ENCODE measurements at regions not wholly inside any gene's neighbourhood (a gene's known extent, or its start where the extent isn't known, plus 50 kb on each side); places are given as distances from the start of the nearest gene placed in this dataset.

DNA sequence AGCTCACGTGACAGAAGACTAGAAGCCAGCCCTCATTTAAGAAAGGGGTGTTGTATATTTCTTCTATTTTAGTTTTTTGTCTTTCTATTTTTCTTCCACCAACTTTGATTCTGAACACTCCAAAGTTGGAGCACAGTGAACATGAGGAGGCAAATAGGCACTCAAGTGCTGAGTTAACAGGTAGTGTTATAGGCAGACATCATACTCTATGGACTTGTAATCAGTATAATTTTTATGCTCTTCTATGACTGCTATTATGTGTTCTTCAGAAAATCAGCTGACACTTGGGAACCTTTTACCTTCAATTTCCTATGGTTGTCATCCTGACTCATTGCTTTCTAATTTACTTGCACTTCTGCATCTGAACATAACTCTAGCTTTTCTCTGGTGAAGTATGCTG lies 396.3 kb upstream of the EYS start:
- H3K9ac ChIP-seq (replicated peaks in 1 of 4; ENCODE audit: extremely low read depth in 1 of 4, low read depth in 3 of 4, low read length in 3 of 4): no peak overlapping the region
- H3K56ac ChIP-seq (replicated peaks; ENCODE audit: insufficient read length, low read depth, low read length): no peak overlapping the region
- H4K8ac ChIP-seq (ENCODE audit: extremely low read depth, insufficient read depth, low read length): no peak overlapping the region
- peaks cover 0 to 3% (median 0%) of the 10 kb centered on the region in 4 experiments; a peak in 1 of 7 replicates for H3K4me1 ChIP-seq (replicated peaks in 1 of 4; ENCODE audit: control insufficient read depth in 3 of 4, insufficient read depth in 4 of 4, low read length in 3 of 4)
- ChIA-PET CTCF (ENCODE audit: partially characterized antibody) (no interaction called here), POLR2A (ENCODE audit: partially characterized antibody) (no interaction called here)
- H3K27me3 ChIP-seq (replicated peaks in 1 of 4; ENCODE audit: control insufficient read depth in 3 of 4, extremely low read depth in 1 of 4, insufficient read depth in 3 of 4, low read length in 3 of 4): no peaks in the 10 kb centered on the region
- TF ChIP-seq SRF (IDR thresholded peaks at IDR 0.05; ENCODE audit: low read depth, low read length) (no peak), CTBP2 (IDR thresholded peaks at IDR 0.05; ENCODE audit: borderline replicate concordance, insufficient read depth, insufficient read length, low read length) (no peak), SP1 (IDR thresholded peaks at IDR 0.05; ENCODE audit: low read depth, low read length) (no peak)
- DNase-seq (ENCODE audit: low read depth in 1 of 2, low spot score in 2 of 2) (no peak), FAIRE-seq (no peak)
- H3K23ac ChIP-seq (ENCODE audit: insufficient read length): no peak overlapping the region
- H3K9me3 ChIP-seq (ENCODE audit: insufficient read depth in 2 of 2, low read depth in 1 of 2, low read length in 1 of 2): peaks cover 6% of the 10 kb centered on the region in 2 experiments; a peak in 3 of 4 replicates
- H3K23me2 ChIP-seq (ENCODE audit: low read depth, low read length): no peaks in the 10 kb centered on the region; the same call in 1 of the 2 replicates
- no peaks in the 10 kb centered on the region for H3K79me1 ChIP-seq (ENCODE audit: low read depth, low read length)
- H2BK120ac ChIP-seq (replicated peaks; ENCODE audit: low read depth, low read length): no peak overlapping the region
- no peaks in the 10 kb centered on the region for H3K79me2 ChIP-seq (ENCODE audit: control insufficient read depth in 1 of 2, insufficient read depth in 2 of 2, low read length in 2 of 2)
- H2BK5ac ChIP-seq (ENCODE audit: low read depth, low read length): no peak overlapping the region
- H4K91ac ChIP-seq (replicated peaks; ENCODE audit: insufficient read length, low read length): no peak overlapping the region
- no peak overlapping the region for H2AK5ac ChIP-seq (ENCODE audit: low read depth, low read length)
- H2AFZ ChIP-seq (ENCODE audit: low read length): no peak overlapping the region
- no peak overlapping the region for H4K5ac ChIP-seq (ENCODE audit: insufficient read length, low read depth, low read length)
- no peak overlapping the region for H3K27ac ChIP-seq (ENCODE audit: low read depth, low read length)
- no peak overlapping the region for H2BK12ac ChIP-seq (ENCODE audit: low read depth, low read length)
- no peak overlapping the region for H3K4me2 ChIP-seq (ENCODE audit: insufficient read depth in 1 of 2, low read depth in 2 of 2, low read length in 2 of 2)
- WGBS, 2 experiments (ENCODE audit: extremely low coverage in 1 of 2, insufficient coverage in 1 of 2, insufficient read length in 1 of 2, insufficient replicate concordance in 2 of 2, low coverage in 1 of 2, low lambda C conversion rate in 2 of 2, missing lambda C conversion rate in 1 of 2): 100% methylated on average over 1 of the region's 1 CpG; no CpG with 5 or more reads in 1 of the 2 experiments
- peaks cover 0 to 5% (median 0%) of the 10 kb centered on the region in 4 experiments; a peak in 1 of 8 replicates for H3K36me3 ChIP-seq (ENCODE audit: control insufficient read depth in 2 of 4, insufficient read depth in 4 of 4, low read length in 3 of 4)
- H3K14ac ChIP-seq (ENCODE audit: insufficient read length): no peak overlapping the region
- H3K4ac ChIP-seq (replicated peaks; ENCODE audit: insufficient read length, low read depth, low read length): no peak overlapping the region
- H3K18ac ChIP-seq (ENCODE audit: extremely low read depth, low read length): no peak overlapping the region
- H3K4me3 ChIP-seq (ENCODE audit: extremely low read depth in 1 of 4, insufficient read depth in 2 of 4, low read depth in 3 of 4, low read length in 4 of 4): no peak overlapping the region
- no peaks in the 10 kb centered on the region for H4K20me1 ChIP-seq (replicated peaks in 1 of 2; ENCODE audit: control insufficient read depth in 1 of 2, insufficient read depth in 2 of 2, low read length in 2 of 2)
- H2BK15ac ChIP-seq (ENCODE audit: low read length): no peak overlapping the region
- H2BK20ac ChIP-seq (ENCODE audit: low read length): no peak overlapping the region

All from H1 (cell line).